ENCODE measurements at regions not wholly inside any gene's neighbourhood (a gene's known extent, or its start where the extent isn't known, plus 50 kb on each side); places are given as distances from the start of the nearest gene placed in this dataset.
"Not testable (repeated sequence)": the region's sequence is repeated elsewhere in the genome, so short reads cannot be mapped to it uniquely, and the experiment has no call there.

- H3K36me3 ChIP-seq (ENCODE audit: control insufficient read depth, insufficient read depth, low read length): no peaks in the 10 kb centered on the region
- TF ChIP-seq CTCF (IDR thresholded peaks at IDR 0.05; ENCODE audit: insufficient read depth, low read length, poor library complexity, severe bottlenecking): no peak
- H3K4me3 ChIP-seq (replicated peaks; ENCODE audit: low read depth, low read length): no peak overlapping the region
- no peaks in the 10 kb centered on the region for H3K27me3 ChIP-seq (replicated peaks; ENCODE audit: control insufficient read depth, insufficient read depth, low read length)
- DNase-seq (ENCODE audit: extremely low read depth, insufficient read length): no peak
These were observed 822.9 kb downstream of the BRD1 start for GRCh38 chr22:49004484-49005399.

- DNase-seq (ENCODE audit: extremely low read depth, insufficient read length): not testable (repeated sequence)
These were observed 830.1 kb downstream of the BRD1 start for GRCh38 chr22:48997605-48998004.

GRCh38 chr22:48993655-48994054 lies 834.0 kb downstream of the BRD1 start:
- no peaks in the 10 kb centered on the region for H3K36me3 ChIP-seq (ENCODE audit: control insufficient read depth, insufficient read depth, low read length)
- H3K4me3 ChIP-seq (replicated peaks; ENCODE audit: low read depth, low read length): no peak overlapping the region
- H3K27me3 ChIP-seq (replicated peaks; ENCODE audit: control insufficient read depth, insufficient read depth, low read length): no peaks in the 10 kb centered on the region
- DNase-seq (ENCODE audit: extremely low read depth, insufficient read length): no peak
- no peak for TF ChIP-seq CTCF (IDR thresholded peaks at IDR 0.05; ENCODE audit: insufficient read depth, low read length, poor library complexity, severe bottlenecking)

More at GRCh38 chr22:48997605-48998004, 830.1 kb downstream of the BRD1 start:
- H3K4me3 ChIP-seq (replicated peaks; ENCODE audit: low read depth, low read length); H3K36me3 ChIP-seq (ENCODE audit: control insufficient read depth, insufficient read depth, low read length); H3K27me3 ChIP-seq (replicated peaks; ENCODE audit: control insufficient read depth, insufficient read depth, low read length): not testable (repeated sequence)

- no peak for DNase-seq (ENCODE audit: extremely low read depth, insufficient read length)
- TF ChIP-seq CTCF (IDR thresholded peaks at IDR 0.05; ENCODE audit: insufficient read depth, low read length, poor library complexity, severe bottlenecking): no peak
- H3K4me3 ChIP-seq (replicated peaks; ENCODE audit: low read depth, low read length): no peak overlapping the region
These were observed 843.0 kb downstream of the BRD1 start for GRCh38 chr22:48984639-48985038.

GRCh38 chr22:48982321-48982905 lies 845.3 kb downstream of the BRD1 start:
- DNase-seq (ENCODE audit: extremely low read depth, insufficient read length): no peak
- no peak for TF ChIP-seq CTCF (IDR thresholded peaks at IDR 0.05; ENCODE audit: insufficient read depth, low read length, poor library complexity, severe bottlenecking)
- H3K36me3 ChIP-seq (ENCODE audit: control insufficient read depth, insufficient read depth, low read length): no peaks in the 10 kb centered on the region
- no peaks in the 10 kb centered on the region for H3K27me3 ChIP-seq (replicated peaks; ENCODE audit: control insufficient read depth, insufficient read depth, low read length)
- H3K4me3 ChIP-seq (replicated peaks; ENCODE audit: low read depth, low read length): no peak overlapping the region

More at GRCh38 chr22:48984639-48985038, 843.0 kb downstream of the BRD1 start:
- Histone ChIP-seq H3K36me3 (ENCODE audit: control insufficient read depth, insufficient read depth, low read length) (no peaks in the 10 kb centered on the region), H3K27me3 (replicated peaks; ENCODE audit: control insufficient read depth, insufficient read depth, low read length) (no peaks in the 10 kb centered on the region)

- DNase-seq (ENCODE audit: extremely low read depth, insufficient read length): no peak
- TF ChIP-seq CTCF (IDR thresholded peaks at IDR 0.05; ENCODE audit: insufficient read depth, low read length, poor library complexity, severe bottlenecking): no peak
- H3K4me3 ChIP-seq (replicated peaks; ENCODE audit: low read depth, low read length): no peak overlapping the region
- H3K36me3 ChIP-seq (ENCODE audit: control insufficient read depth, insufficient read depth, low read length): no peaks in the 10 kb centered on the region
- H3K27me3 ChIP-seq (replicated peaks; ENCODE audit: control insufficient read depth, insufficient read depth, low read length): no peaks in the 10 kb centered on the region
These were observed 846.2 kb downstream of the BRD1 start for GRCh38 chr22:48981371-48982061.
